ENCODE measurements at regions not wholly inside any gene's neighbourhood (a gene's known extent, or its start where the extent isn't known, plus 50 kb on each side); places are given as distances from the start of the nearest gene placed in this dataset.

GRCh38 chr13:40336228-40337221, 329.9 kb downstream of the FOXO1 start:
- no peaks in the 10 kb centered on the region for H3K9me3 ChIP-seq
- peak in 4 of 8 donors; percentile 38 to 68 (median 53) for ATAC-seq
- DNase-seq: no peak
- H3K27me3 ChIP-seq: no peaks in the 10 kb centered on the region
- H3K36me3 ChIP-seq: no peaks in the 10 kb centered on the region
- no peak overlapping the region for H3K4me3 ChIP-seq
- intact Hi-C loops (cut with DNase I): no loop called here
- no peak for TF ChIP-seq CTCF (IDR thresholded peaks at IDR 0.05)
- WGBS, 2 donors: 66 to 68% methylated on average over 7 of the region's 7 CpGs
- H3K27ac ChIP-seq: peak overlapping the region in 3 of 10 donors; percentile 11 to 34 (median 26)
- H3K4me1 ChIP-seq: peaks cover 0 to 25% (median 9%) of the 10 kb centered on the region in 9 donors

- Histone ChIP-seq H3K27ac (no peak overlapping the region), H3K36me3 (no peaks in the 10 kb centered on the region), H3K4me1 (peaks cover 0 to 25% (median 6%) of the 10 kb centered on the region in 9 donors), H3K27me3 (no peaks in the 10 kb centered on the region), H3K4me3 (no peak overlapping the region), H3K9me3 (no peaks in the 10 kb centered on the region)
- intact Hi-C loops (cut with DNase I): no loop called here
- TF ChIP-seq CTCF (IDR thresholded peaks at IDR 0.05): no peak
- no peak for ATAC-seq
- WGBS, 2 donors: 89 to 93% methylated on average over 6 of the region's 6 CpGs
- no peak for DNase-seq
Measured at GRCh38 chr13:40337651-40338050, 328.8 kb downstream of the FOXO1 start.

- intact Hi-C loops (cut with DNase I): no loop called here
- Histone ChIP-seq H3K27ac (no peak overlapping the region), H3K9me3 (no peaks in the 10 kb centered on the region), H3K4me1 (peaks cover 0 to 20% (median 6%) of the 10 kb centered on the region in 9 donors), H3K27me3 (no peaks in the 10 kb centered on the region), H3K4me3 (no peak overlapping the region), H3K36me3 (no peaks in the 10 kb centered on the region)
- 95 to 98% methylated on average over 5 of the region's 5 CpGs for WGBS, 2 donors
- no peak for DNase-seq
- no peak for TF ChIP-seq CTCF (IDR thresholded peaks at IDR 0.05)
- no peak for ATAC-seq
Measured at GRCh38 chr13:40338217-40338616, 328.2 kb downstream of the FOXO1 start.

GRCh38 chr13:40340368-40341095, 325.9 kb downstream of the FOXO1 start:
- no peak overlapping the region for H3K4me3 ChIP-seq
- WGBS, 2 donors: 83 to 88% methylated on average over 6 of the region's 6 CpGs
- no peaks in the 10 kb centered on the region for H3K27me3 ChIP-seq
- no peak overlapping the region for H3K27ac ChIP-seq
- DNase-seq (no peak), ATAC-seq (no peak)
- intact Hi-C loops (cut with DNase I): no loop called here
- H3K36me3 ChIP-seq: no peaks in the 10 kb centered on the region
- no peak for TF ChIP-seq CTCF (IDR thresholded peaks at IDR 0.05)
- H3K4me1 ChIP-seq: peaks cover 0 to 34% (median 22%) of the 10 kb centered on the region in 9 donors
- H3K9me3 ChIP-seq: no peaks in the 10 kb centered on the region

Measured in heart right ventricle (tissue), 16 donors.